ENCODE measurements at regions not wholly inside any gene's neighbourhood (a gene's known extent, or its start where the extent isn't known, plus 50 kb on each side); places are given as distances from the start of the nearest gene placed in this dataset.

- TF ChIP-seq EZH2 (IDR thresholded peaks at IDR 0.05) (no peak), POLR2AphosphoS5 (IDR thresholded peaks at IDR 0.05; ENCODE audit: borderline replicate concordance, low read depth, low read length) (no peak)
Observed at GRCh38 chr16:51545951-51546350, 394.9 kb upstream of the SALL1 start.

Measured in SK-N-MC (cell line).